ENCODE measurements at regions not wholly inside any gene's neighbourhood (a gene's known extent, or its start where the extent isn't known, plus 50 kb on each side); places are given as distances from the start of the nearest gene placed in this dataset.

- no peak overlapping the region for H3K9ac ChIP-seq (ENCODE audit: low read length)
- H3K4me2 ChIP-seq (ENCODE audit: low read length) = no peak overlapping the region
- H3K36me3 ChIP-seq (ENCODE audit: control insufficient read depth, insufficient read depth, low read length) = no peaks in the 10 kb centered on the region
- DNase-seq = no peak
- no peak overlapping the region for H3K18ac ChIP-seq (ENCODE audit: low read length)
- H4K8ac ChIP-seq (ENCODE audit: low read depth, low read length) = no peak overlapping the region
- no peaks in the 10 kb centered on the region for H3K79me2 ChIP-seq (ENCODE audit: control insufficient read depth, insufficient read depth, low read length)
- H3K23ac ChIP-seq (ENCODE audit: low read length) = no peak overlapping the region
- H3K56ac ChIP-seq (ENCODE audit: low read length) = no peak overlapping the region
- H3K79me1 ChIP-seq (ENCODE audit: low read length) = no peaks in the 10 kb centered on the region
- no peak overlapping the region for H4K5ac ChIP-seq (ENCODE audit: low read length)
- H3K4me3 ChIP-seq (ENCODE audit: low read length) = no peak overlapping the region
- H3K4me1 ChIP-seq (ENCODE audit: control insufficient read depth, low read depth, low read length) = no peaks in the 10 kb centered on the region
- no peak overlapping the region for H3K4ac ChIP-seq (ENCODE audit: low read depth, low read length)
- H2BK120ac ChIP-seq (ENCODE audit: low read depth, low read length) = no peak overlapping the region
- no peak overlapping the region for H2AK5ac ChIP-seq (ENCODE audit: low read length)
- H3K27me3 ChIP-seq (ENCODE audit: insufficient read depth, low read length, poor library complexity) = no peaks in the 10 kb centered on the region
- H2BK15ac ChIP-seq (replicated peaks; ENCODE audit: low read depth) = no peak overlapping the region
- no CpG with 5 or more reads among the region's 3 CpGs for WGBS (ENCODE audit: extremely low coverage, insufficient coverage, low lambda C conversion rate)
- H2BK5ac ChIP-seq (ENCODE audit: low read length) = no peak overlapping the region
- no peak overlapping the region for H3K27ac ChIP-seq (ENCODE audit: low read depth, low read length)
These were observed 1565.5 kb upstream of the CADM2 start for GRCh38 chr3:83393276-83393675.

DNA sequence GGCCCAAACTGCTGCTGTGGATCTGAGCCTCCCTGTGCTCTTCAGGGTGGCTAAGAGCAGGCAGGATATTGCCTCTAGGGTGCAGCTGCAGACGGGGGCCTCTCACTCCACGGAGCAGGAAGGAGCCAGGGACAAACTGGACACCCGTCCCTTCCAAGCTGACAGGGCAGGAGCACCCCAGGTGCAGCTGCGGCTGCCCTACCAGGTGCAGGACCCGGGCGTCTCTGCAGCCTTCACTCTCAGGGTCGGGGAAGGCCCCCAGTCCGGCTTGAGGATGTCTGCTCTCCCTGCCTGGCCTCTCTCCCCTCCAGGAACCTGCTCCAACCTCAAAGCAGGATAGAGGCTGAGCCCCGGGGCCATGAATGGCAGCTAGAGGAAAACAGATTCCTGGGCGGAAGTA is 1554.9 kb upstream of the CADM2 start:
- no peaks in the 10 kb centered on the region for H3K79me2 ChIP-seq (ENCODE audit: control insufficient read depth, insufficient read depth, low read length)
- no peak overlapping the region for H4K8ac ChIP-seq (ENCODE audit: low read depth, low read length)
- no peak overlapping the region for H2AK5ac ChIP-seq (ENCODE audit: low read length)
- H2BK5ac ChIP-seq (ENCODE audit: low read length) = no peak overlapping the region
- H3K36me3 ChIP-seq (ENCODE audit: control insufficient read depth, insufficient read depth, low read length) = no peaks in the 10 kb centered on the region
- whole genome bisulfite sequencing (ENCODE audit: extremely low coverage, insufficient coverage, low lambda C conversion rate) = no CpG with 5 or more reads among the region's 10 CpGs
- H3K27me3 ChIP-seq (ENCODE audit: insufficient read depth, low read length, poor library complexity) = no peaks in the 10 kb centered on the region
- no peak overlapping the region for H3K18ac ChIP-seq (ENCODE audit: low read length)
- H3K4me3 ChIP-seq (ENCODE audit: low read length) = no peak overlapping the region
- no peak overlapping the region for H3K56ac ChIP-seq (ENCODE audit: low read length)
- no peak for DNase-seq
- no peak overlapping the region for H3K4ac ChIP-seq (ENCODE audit: low read depth, low read length)
- no peak overlapping the region for H2BK120ac ChIP-seq (ENCODE audit: low read depth, low read length)
- no peak overlapping the region for H3K9ac ChIP-seq (ENCODE audit: low read length)
- H2BK15ac ChIP-seq (replicated peaks; ENCODE audit: low read depth) = no peak overlapping the region
- H3K27ac ChIP-seq (ENCODE audit: low read depth, low read length) = no peak overlapping the region
- no peak overlapping the region for H3K23ac ChIP-seq (ENCODE audit: low read length)
- no peak overlapping the region for H4K5ac ChIP-seq (ENCODE audit: low read length)
- no peaks in the 10 kb centered on the region for H3K4me1 ChIP-seq (ENCODE audit: control insufficient read depth, low read depth, low read length)
- no peak overlapping the region for H3K4me2 ChIP-seq (ENCODE audit: low read length)
- H3K79me1 ChIP-seq (ENCODE audit: low read length) = no peaks in the 10 kb centered on the region

GRCh38 chr3:83426300-83426699 is 1532.5 kb upstream of the CADM2 start:
- no peak overlapping the region for H3K18ac ChIP-seq (ENCODE audit: low read length)
- H2BK15ac ChIP-seq (replicated peaks; ENCODE audit: low read depth) = no peak overlapping the region
- no peak overlapping the region for H4K8ac ChIP-seq (ENCODE audit: low read depth, low read length)
- DNase-seq = peak; percentile 44
- no peak overlapping the region for H3K27ac ChIP-seq (ENCODE audit: low read depth, low read length)
- no peak overlapping the region for H3K4ac ChIP-seq (ENCODE audit: low read depth, low read length)
- no peak overlapping the region for H3K4me2 ChIP-seq (ENCODE audit: low read length)
- H2BK120ac ChIP-seq (ENCODE audit: low read depth, low read length) = no peak overlapping the region
- H3K56ac ChIP-seq (ENCODE audit: low read length) = no peak overlapping the region
- no peaks in the 10 kb centered on the region for H3K27me3 ChIP-seq (ENCODE audit: insufficient read depth, low read length, poor library complexity)
- WGBS (ENCODE audit: extremely low coverage, insufficient coverage, low lambda C conversion rate) = no CpG with 5 or more reads among the region's 2 CpGs
- no peak overlapping the region for H3K9ac ChIP-seq (ENCODE audit: low read length)
- H3K23ac ChIP-seq (ENCODE audit: low read length) = no peak overlapping the region
- H2AK5ac ChIP-seq (ENCODE audit: low read length) = no peak overlapping the region
- H3K79me1 ChIP-seq (ENCODE audit: low read length) = no peaks in the 10 kb centered on the region
- no peak overlapping the region for H4K5ac ChIP-seq (ENCODE audit: low read length)
- H3K4me1 ChIP-seq (ENCODE audit: control insufficient read depth, low read depth, low read length) = no peaks in the 10 kb centered on the region
- no peaks in the 10 kb centered on the region for H3K36me3 ChIP-seq (ENCODE audit: control insufficient read depth, insufficient read depth, low read length)
- H2BK5ac ChIP-seq (ENCODE audit: low read length) = no peak overlapping the region
- no peaks in the 10 kb centered on the region for H3K79me2 ChIP-seq (ENCODE audit: control insufficient read depth, insufficient read depth, low read length)
- no peak overlapping the region for H3K4me3 ChIP-seq (ENCODE audit: low read length)

GRCh38 chr3:83434880-83435587 is 1523.8 kb upstream of the CADM2 start:
- no peak overlapping the region for H3K56ac ChIP-seq (ENCODE audit: low read length)
- no CpG with 5 or more reads among the region's 3 CpGs for WGBS (ENCODE audit: extremely low coverage, insufficient coverage, low lambda C conversion rate)
- H4K8ac ChIP-seq (ENCODE audit: low read depth, low read length) = no peak overlapping the region
- H3K79me2 ChIP-seq (ENCODE audit: control insufficient read depth, insufficient read depth, low read length) = no peaks in the 10 kb centered on the region
- no peak overlapping the region for H2BK5ac ChIP-seq (ENCODE audit: low read length)
- H3K4ac ChIP-seq (ENCODE audit: low read depth, low read length) = no peak overlapping the region
- no peaks in the 10 kb centered on the region for H3K27me3 ChIP-seq (ENCODE audit: insufficient read depth, low read length, poor library complexity)
- no peaks in the 10 kb centered on the region for H3K79me1 ChIP-seq (ENCODE audit: low read length)
- H2BK15ac ChIP-seq (replicated peaks; ENCODE audit: low read depth) = no peak overlapping the region
- H3K23ac ChIP-seq (ENCODE audit: low read length) = no peak overlapping the region
- no peak overlapping the region for H3K4me3 ChIP-seq (ENCODE audit: low read length)
- no peak overlapping the region for H4K5ac ChIP-seq (ENCODE audit: low read length)
- no peaks in the 10 kb centered on the region for H3K36me3 ChIP-seq (ENCODE audit: control insufficient read depth, insufficient read depth, low read length)
- H3K27ac ChIP-seq (ENCODE audit: low read depth, low read length) = no peak overlapping the region
- no peak overlapping the region for H3K4me2 ChIP-seq (ENCODE audit: low read length)
- no peak overlapping the region for H2BK120ac ChIP-seq (ENCODE audit: low read depth, low read length)
- H3K9ac ChIP-seq (ENCODE audit: low read length) = no peak overlapping the region
- DNase-seq = peak; percentile 6
- no peak overlapping the region for H3K18ac ChIP-seq (ENCODE audit: low read length)
- no peaks in the 10 kb centered on the region for H3K4me1 ChIP-seq (ENCODE audit: control insufficient read depth, low read depth, low read length)
- no peak overlapping the region for H2AK5ac ChIP-seq (ENCODE audit: low read length)

DNA sequence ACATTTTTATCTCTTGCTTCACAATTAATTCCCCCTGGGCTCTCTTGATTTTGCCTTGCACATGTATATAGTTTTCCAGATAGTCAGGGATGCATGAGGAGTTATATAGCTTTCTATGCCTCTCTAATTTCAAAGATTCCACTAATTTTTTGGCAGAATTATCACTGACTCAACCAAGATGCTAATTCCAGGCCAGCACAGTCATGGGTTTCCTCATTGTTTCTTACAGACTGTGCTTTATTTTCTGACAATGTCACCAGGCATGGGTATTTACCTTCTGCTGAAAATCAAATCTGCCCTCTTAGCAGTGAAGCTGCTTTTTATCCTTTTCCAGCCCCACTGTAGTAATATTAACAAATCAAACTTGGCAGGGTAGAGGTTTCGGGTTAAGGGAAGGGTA is 1520.6 kb upstream of the CADM2 start:
- Histone ChIP-seq H3K27me3 (ENCODE audit: insufficient read depth, low read length, poor library complexity) (no peaks in the 10 kb centered on the region), H2BK15ac (replicated peaks; ENCODE audit: low read depth) (no peak overlapping the region), H3K27ac (ENCODE audit: low read depth, low read length) (no peak overlapping the region), H2BK120ac (ENCODE audit: low read depth, low read length) (no peak overlapping the region), H3K9ac (ENCODE audit: low read length) (no peak overlapping the region), H4K5ac (ENCODE audit: low read length) (no peak overlapping the region), H3K36me3 (ENCODE audit: control insufficient read depth, insufficient read depth, low read length) (no peaks in the 10 kb centered on the region), H3K18ac (ENCODE audit: low read length) (no peak overlapping the region), H3K79me1 (ENCODE audit: low read length) (no peaks in the 10 kb centered on the region), H3K56ac (ENCODE audit: low read length) (no peak overlapping the region), H3K4ac (ENCODE audit: low read depth, low read length) (no peak overlapping the region), H3K79me2 (ENCODE audit: control insufficient read depth, insufficient read depth, low read length) (no peaks in the 10 kb centered on the region), H3K23ac (ENCODE audit: low read length) (no peak overlapping the region), H3K4me3 (ENCODE audit: low read length) (no peak overlapping the region), H3K4me1 (ENCODE audit: control insufficient read depth, low read depth, low read length) (no peaks in the 10 kb centered on the region), H2BK5ac (ENCODE audit: low read length) (no peak overlapping the region), H2AK5ac (ENCODE audit: low read length) (no peak overlapping the region), H4K8ac (ENCODE audit: low read depth, low read length) (no peak overlapping the region), H3K4me2 (ENCODE audit: low read length) (no peak overlapping the region)
- no CpG with 5 or more reads among the region's 1 CpG for WGBS (ENCODE audit: extremely low coverage, insufficient coverage, low lambda C conversion rate)
- no peak for DNase-seq

- no peak overlapping the region for H2BK15ac ChIP-seq (replicated peaks; ENCODE audit: low read depth)
- no peak overlapping the region for H3K27ac ChIP-seq (ENCODE audit: low read depth, low read length)
- no peak overlapping the region for H4K8ac ChIP-seq (ENCODE audit: low read depth, low read length)
- no peak overlapping the region for H3K4ac ChIP-seq (ENCODE audit: low read depth, low read length)
- H3K36me3 ChIP-seq (ENCODE audit: control insufficient read depth, insufficient read depth, low read length) = no peaks in the 10 kb centered on the region
- H3K18ac ChIP-seq (ENCODE audit: low read length) = no peak overlapping the region
- no peaks in the 10 kb centered on the region for H3K4me1 ChIP-seq (ENCODE audit: control insufficient read depth, low read depth, low read length)
- no peak overlapping the region for H4K5ac ChIP-seq (ENCODE audit: low read length)
- H3K4me2 ChIP-seq (ENCODE audit: low read length) = no peak overlapping the region
- H2BK5ac ChIP-seq (ENCODE audit: low read length) = no peak overlapping the region
- no peak for DNase-seq
- no peak overlapping the region for H3K56ac ChIP-seq (ENCODE audit: low read length)
- H3K79me2 ChIP-seq (ENCODE audit: control insufficient read depth, insufficient read depth, low read length) = no peaks in the 10 kb centered on the region
- H3K23ac ChIP-seq (ENCODE audit: low read length) = no peak overlapping the region
- H2BK120ac ChIP-seq (ENCODE audit: low read depth, low read length) = no peak overlapping the region
- no CpG with 5 or more reads among the region's 1 CpG for WGBS (ENCODE audit: extremely low coverage, insufficient coverage, low lambda C conversion rate)
- no peaks in the 10 kb centered on the region for H3K27me3 ChIP-seq (ENCODE audit: insufficient read depth, low read length, poor library complexity)
- no peaks in the 10 kb centered on the region for H3K79me1 ChIP-seq (ENCODE audit: low read length)
- H2AK5ac ChIP-seq (ENCODE audit: low read length) = no peak overlapping the region
- H3K4me3 ChIP-seq (ENCODE audit: low read length) = no peak overlapping the region
- no peak overlapping the region for H3K9ac ChIP-seq (ENCODE audit: low read length)
These were observed 1505.7 kb upstream of the CADM2 start for GRCh38 chr3:83453056-83453455.

Data from mesendoderm (in vitro differentiated cells).